ENCODE measurements at regions not wholly inside any gene's neighbourhood (a gene's known extent, or its start where the extent isn't known, plus 50 kb on each side); places are given as distances from the start of the nearest gene placed in this dataset.
"Not testable (repeated sequence)": the region's sequence is repeated elsewhere in the genome, so short reads cannot be mapped to it uniquely, and the experiment has no call there.

GRCh38 chr10:34899161-34899560, 84.1 kb upstream of the PARD3 start:
- intact Hi-C loops (cut with micrococcal nuclease), result no loop called here
- Histone ChIP-seq H3K4me2 (replicated peaks; ENCODE audit: low read depth, low read length, poor library complexity, severe bottlenecking) (no peak overlapping the region), H3K27ac (ENCODE audit: low read length in 2 of 2) (no peak overlapping the region), H3K79me2 (ENCODE audit: control insufficient read depth, insufficient read depth, low read length) (no peaks in the 10 kb centered on the region), H3K36me3 (replicated peaks in 1 of 2; ENCODE audit: control extremely low read depth in 1 of 2, control insufficient read depth in 1 of 2, extremely low read depth in 1 of 2, insufficient read depth in 2 of 2, low read length in 1 of 2) (no peaks in the 10 kb centered on the region), H3K9me3 (ENCODE audit: control extremely low read depth in 1 of 3, control insufficient read depth in 2 of 3, insufficient read depth in 1 of 3, low read length in 2 of 3) (no peaks in the 10 kb centered on the region), H3K27me3 (replicated peaks in 1 of 4; ENCODE audit: control extremely low read depth in 1 of 4, control insufficient read depth in 3 of 4, insufficient read depth in 4 of 4, low read length in 3 of 4) (no peaks in the 10 kb centered on the region), H3K4me1 (ENCODE audit: control insufficient read depth in 2 of 2, insufficient read depth in 2 of 2, low read length in 2 of 2) (no peaks in the 10 kb centered on the region), H4K20me1 (ENCODE audit: control insufficient read depth, insufficient read depth, low read length, poor library complexity, severe bottlenecking) (no peaks in the 10 kb centered on the region), H3K9ac (ENCODE audit: low read length) (no peak overlapping the region), H3K4me3 (ENCODE audit: control extremely low read depth in 1 of 5, extremely low read depth in 1 of 5, insufficient read depth in 1 of 5, low read depth in 2 of 5, low read length in 4 of 5) (no peak overlapping the region), H2AFZ (ENCODE audit: insufficient read depth, low read depth, low read length, poor library complexity, severe bottlenecking) (no peak overlapping the region)
- TF ChIP-seq EZH2 (IDR thresholded peaks at IDR 0.05; ENCODE audit: borderline replicate concordance, insufficient read depth, low read depth, low read length, poor library complexity, severe bottlenecking), result no peak
- TF ChIP-seq CTCF (IDR thresholded peaks at IDR 0.05), result no peak
- DNase-seq (no peak), ATAC-seq (ENCODE audit: low read depth) (no peak)
- no peak overlapping the region for H3K27ac Mint-ChIP-seq
- ChIA-PET CTCF (no interaction called here), POLR2A (no interaction called here)
- 100% methylated on average over 4 of the region's 8 CpGs for WGBS (ENCODE audit: insufficient coverage)
- no peaks in the 10 kb centered on the region for H3K4me1 Mint-ChIP-seq
- no peak overlapping the region for H3K4me3 Mint-ChIP-seq
- peaks cover 4% of the 10 kb centered on the region for H3K27me3 Mint-ChIP-seq
- H3K9me3 Mint-ChIP-seq (ENCODE audit: insufficient read depth), result no peaks in the 10 kb centered on the region

GRCh38 chr10:34895977-34896376, 80.9 kb upstream of the PARD3 start:
- no peak for ATAC-seq (ENCODE audit: low read depth)
- H3K4me1 ChIP-seq (ENCODE audit: control insufficient read depth in 2 of 2, insufficient read depth in 2 of 2, low read length in 2 of 2), result no peaks in the 10 kb centered on the region
- Mint-ChIP-seq H3K4me1 (no peaks in the 10 kb centered on the region), H3K27ac (no peak overlapping the region), H3K4me3 (no peak overlapping the region), H3K9me3 (ENCODE audit: insufficient read depth) (no peaks in the 10 kb centered on the region), H3K27me3 (peaks cover 4% of the 10 kb centered on the region)
- H3K9me3 ChIP-seq (ENCODE audit: control extremely low read depth in 1 of 3, control insufficient read depth in 2 of 3, insufficient read depth in 1 of 3, low read length in 2 of 3), result no peaks in the 10 kb centered on the region
- no peak overlapping the region for H2AFZ ChIP-seq (ENCODE audit: insufficient read depth, low read depth, low read length, poor library complexity, severe bottlenecking)
- ChIA-PET CTCF (no interaction called here), POLR2A (no interaction called here)
- no peaks in the 10 kb centered on the region for H3K27me3 ChIP-seq (replicated peaks in 1 of 4; ENCODE audit: control extremely low read depth in 1 of 4, control insufficient read depth in 3 of 4, insufficient read depth in 4 of 4, low read length in 3 of 4)
- H3K36me3 ChIP-seq (replicated peaks in 1 of 2; ENCODE audit: control extremely low read depth in 1 of 2, control insufficient read depth in 1 of 2, extremely low read depth in 1 of 2, insufficient read depth in 2 of 2, low read length in 1 of 2), result no peaks in the 10 kb centered on the region
- no peak for DNase-seq
- no peak for TF ChIP-seq EZH2 (IDR thresholded peaks at IDR 0.05; ENCODE audit: borderline replicate concordance, insufficient read depth, low read depth, low read length, poor library complexity, severe bottlenecking)
- TF ChIP-seq CTCF (IDR thresholded peaks at IDR 0.05), result no peak
- no peak overlapping the region for H3K4me2 ChIP-seq (replicated peaks; ENCODE audit: low read depth, low read length, poor library complexity, severe bottlenecking)
- no peak overlapping the region for H3K4me3 ChIP-seq (ENCODE audit: control extremely low read depth in 1 of 5, extremely low read depth in 1 of 5, insufficient read depth in 1 of 5, low read depth in 2 of 5, low read length in 4 of 5)
- intact Hi-C loops (cut with micrococcal nuclease), result no loop called here
- no peak overlapping the region for H3K27ac ChIP-seq (ENCODE audit: low read length in 2 of 2)
- H3K79me2 ChIP-seq (ENCODE audit: control insufficient read depth, insufficient read depth, low read length), result no peaks in the 10 kb centered on the region
- no peak overlapping the region for H3K9ac ChIP-seq (ENCODE audit: low read length)
- no peaks in the 10 kb centered on the region for H4K20me1 ChIP-seq (ENCODE audit: control insufficient read depth, insufficient read depth, low read length, poor library complexity, severe bottlenecking)
- 90% methylated on average over 2 of the region's 3 CpGs for WGBS (ENCODE audit: insufficient coverage)

GRCh38 chr10:34895046-34895445, 80.0 kb upstream of the PARD3 start:
- CTCF ChIA-PET; H3K4me3 Mint-ChIP-seq; DNase-seq; H3K27ac ChIP-seq (ENCODE audit: low read length in 2 of 2); H3K79me2 ChIP-seq (ENCODE audit: control insufficient read depth, insufficient read depth, low read length); H2AFZ ChIP-seq (ENCODE audit: insufficient read depth, low read depth, low read length, poor library complexity, severe bottlenecking); ATAC-seq (ENCODE audit: low read depth); H3K4me2 ChIP-seq (replicated peaks; ENCODE audit: low read depth, low read length, poor library complexity, severe bottlenecking); intact Hi-C loops (cut with micrococcal nuclease); H3K27me3 Mint-ChIP-seq; H3K4me3 ChIP-seq (ENCODE audit: control extremely low read depth in 1 of 5, extremely low read depth in 1 of 5, insufficient read depth in 1 of 5, low read depth in 2 of 5, low read length in 4 of 5); H4K20me1 ChIP-seq (ENCODE audit: control insufficient read depth, insufficient read depth, low read length, poor library complexity, severe bottlenecking); H3K9me3 ChIP-seq (ENCODE audit: control extremely low read depth in 1 of 3, control insufficient read depth in 2 of 3, insufficient read depth in 1 of 3, low read length in 2 of 3); H3K9me3 Mint-ChIP-seq (ENCODE audit: insufficient read depth); POLR2A ChIA-PET; H3K9ac ChIP-seq (ENCODE audit: low read length); H3K4me1 ChIP-seq (ENCODE audit: control insufficient read depth in 2 of 2, insufficient read depth in 2 of 2, low read length in 2 of 2); H3K36me3 ChIP-seq (replicated peaks in 1 of 2; ENCODE audit: control extremely low read depth in 1 of 2, control insufficient read depth in 1 of 2, extremely low read depth in 1 of 2, insufficient read depth in 2 of 2, low read length in 1 of 2); H3K27me3 ChIP-seq (replicated peaks in 1 of 4; ENCODE audit: control extremely low read depth in 1 of 4, control insufficient read depth in 3 of 4, insufficient read depth in 4 of 4, low read length in 3 of 4); H3K4me1 Mint-ChIP-seq; H3K27ac Mint-ChIP-seq: not testable (repeated sequence)
- 80% methylated on average over 1 of the region's 3 CpGs for WGBS (ENCODE audit: insufficient coverage)

Data from B cell (primary cell).